Fibroblast of lung (primary cell): ENCODE measurements at regions not wholly inside any gene's neighbourhood (a gene's known extent, or its start where the extent isn't known, plus 50 kb on each side); places are given as distances from the start of the nearest gene placed in this dataset.

Source experiments
- DNase-seq, 2 donors: peaks; one replicate each; pipeline versions ENCODE4 v3.0.0 to v3.0.0-alpha.2; 2010; ENCODE audit warnings: low read depth in 2 of 2
- H2AFZ ChIP-seq: 2 replicates; pipeline ENCODE4 v1.5.1; 2012; ENCODE audit warnings: low read length, control low read depth, inconsistent platforms
- H3K27ac ChIP-seq: 2 replicates; pipeline ENCODE4 v1.5.1; 2011; ENCODE audit warnings: low read length, control low read depth; ENCODE audit not compliant: insufficient read depth
- H3K27me3 ChIP-seq: 2 replicates; pipeline ENCODE4 v1.5.1; 2011; ENCODE audit warnings: mild to moderate bottlenecking, low read length; ENCODE audit not compliant: control insufficient read depth, insufficient read depth
- H3K36me3 ChIP-seq: 2 replicates; pipeline ENCODE4 v1.5.1; 2011; ENCODE audit warnings: low read length; ENCODE audit not compliant: control insufficient read depth, insufficient read depth
- H3K4me1 ChIP-seq: 2 replicates; pipeline ENCODE4 v1.5.1; 2011; ENCODE audit warnings: low read length; ENCODE audit not compliant: control insufficient read depth, insufficient read depth; ENCODE audit errors: extremely low read depth
- H3K4me2 ChIP-seq: 2 replicates; pipeline ENCODE4 v1.5.1; 2011; ENCODE audit warnings: low read length, control low read depth; ENCODE audit not compliant: insufficient read depth; ENCODE audit errors: extremely low read depth
- H3K4me3 ChIP-seq, 4 experiments: fragments of 200-600 bp in 1 of 4; sonication (generic) in 1 of 4; replicated peaks in 1 of 4; 2 replicates each; pipeline ENCODE4 v1.5.1; 2011 to 2016; ENCODE audit warnings: low read length in 4 of 4, low read depth in 3 of 4, mild to moderate bottlenecking in 3 of 4, control low read depth in 2 of 4, inconsistent platforms in 1 of 4, mixed read lengths in 1 of 4; ENCODE audit not compliant: insufficient read depth in 1 of 4; ENCODE audit errors: control extremely low read depth in 1 of 4
- H3K79me2 ChIP-seq: 2 replicates; pipeline ENCODE4 v1.5.1; 2012; ENCODE audit warnings: mild to moderate bottlenecking, low read length, inconsistent platforms; ENCODE audit not compliant: control insufficient read depth, insufficient read depth
- H3K9ac ChIP-seq: 2 replicates; pipeline ENCODE4 v1.5.1; 2011; ENCODE audit warnings: mild to moderate bottlenecking, low read length, control low read depth; ENCODE audit not compliant: insufficient read depth
- H3K9me3 ChIP-seq: 2 replicates; pipeline ENCODE4 v1.5.1; 2012; ENCODE audit warnings: low read depth, low read length; ENCODE audit not compliant: control insufficient read depth, insufficient read depth
- H4K20me1 ChIP-seq: 2 replicates; pipeline ENCODE4 v1.5.1; 2011; ENCODE audit warnings: low read length; ENCODE audit not compliant: control insufficient read depth, insufficient read depth; ENCODE audit errors: extremely low read depth
- EZH2 ChIP-seq: IDR thresholded peaks from 2 replicates; pipeline ENCODE4 v1.5.1; 2012; ENCODE audit warnings: low read length, control low read depth, mild to moderate bottlenecking; ENCODE audit errors: missing control alignments
- TF ChIP-seq, protein P1 (sequence below), 2 donors: IDR thresholded peaks in 1 of 2; conservative IDR thresholded peaks in 1 of 2; 1 replicate in 1 of 2; 2 replicates in 1 of 2; pipeline ENCODE4 v1.5.1; 2011 to 2012; ENCODE audit warnings: low read length in 2 of 2, control low read depth in 1 of 2, inconsistent platforms in 1 of 2, low read depth in 1 of 2, mild to moderate bottlenecking in 1 of 2

DNA sequence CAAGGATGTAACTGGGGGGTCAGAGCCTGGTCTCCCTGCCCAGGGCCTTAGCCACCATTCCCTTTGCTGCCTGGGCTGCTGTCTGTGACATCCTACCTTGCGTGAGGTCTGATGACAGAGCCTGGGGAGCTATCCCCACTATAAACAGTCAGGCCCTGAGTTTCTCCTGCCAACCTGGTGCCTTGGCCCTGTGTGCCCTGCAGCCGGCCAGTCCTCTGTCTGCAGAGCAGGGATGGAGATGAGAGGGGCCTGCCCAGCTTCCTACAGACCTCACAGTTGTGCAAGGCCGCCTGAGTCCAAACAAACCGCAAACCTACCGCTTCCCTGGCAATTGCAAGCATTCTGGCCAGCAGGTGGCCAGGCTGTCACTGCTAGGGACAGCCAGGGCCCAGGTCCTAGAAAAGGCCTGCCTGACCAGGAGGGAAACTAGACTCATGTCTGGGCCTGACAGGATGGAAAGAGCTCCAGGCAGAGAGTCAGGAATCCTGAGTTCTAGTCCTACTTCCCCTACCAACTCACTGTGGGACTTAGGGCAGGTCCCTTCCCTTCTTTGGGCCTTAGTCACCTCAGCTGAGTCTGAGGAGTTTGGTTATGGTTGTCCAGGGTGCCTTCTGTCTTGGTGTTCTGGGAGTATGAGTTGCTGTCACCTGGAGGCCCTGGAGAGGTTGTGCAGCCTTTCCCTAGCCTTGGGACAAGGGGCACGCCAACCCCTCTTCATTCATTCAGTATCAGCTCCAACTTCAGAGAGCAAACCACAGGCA, 86.2 kb downstream of the VEGFA start:
- Histone ChIP-seq H4K20me1 (no peaks in the 10 kb centered on the region), H3K4me3 (no peak overlapping the region), H3K79me2 (no peaks in the 10 kb centered on the region), H3K27me3 (peaks cover 1% of the 10 kb centered on the region), H3K9me3 (no peaks in the 10 kb centered on the region), H2AFZ (no peak overlapping the region), H3K9ac (no peak overlapping the region), H3K27ac (no peak overlapping the region), H3K36me3 (no peaks in the 10 kb centered on the region), H3K4me2 (no peak overlapping the region), H3K4me1 (no peaks in the 10 kb centered on the region)
- peak; percentile 28 to 42 for DNase-seq
- TF ChIP-seq, protein P1, sequence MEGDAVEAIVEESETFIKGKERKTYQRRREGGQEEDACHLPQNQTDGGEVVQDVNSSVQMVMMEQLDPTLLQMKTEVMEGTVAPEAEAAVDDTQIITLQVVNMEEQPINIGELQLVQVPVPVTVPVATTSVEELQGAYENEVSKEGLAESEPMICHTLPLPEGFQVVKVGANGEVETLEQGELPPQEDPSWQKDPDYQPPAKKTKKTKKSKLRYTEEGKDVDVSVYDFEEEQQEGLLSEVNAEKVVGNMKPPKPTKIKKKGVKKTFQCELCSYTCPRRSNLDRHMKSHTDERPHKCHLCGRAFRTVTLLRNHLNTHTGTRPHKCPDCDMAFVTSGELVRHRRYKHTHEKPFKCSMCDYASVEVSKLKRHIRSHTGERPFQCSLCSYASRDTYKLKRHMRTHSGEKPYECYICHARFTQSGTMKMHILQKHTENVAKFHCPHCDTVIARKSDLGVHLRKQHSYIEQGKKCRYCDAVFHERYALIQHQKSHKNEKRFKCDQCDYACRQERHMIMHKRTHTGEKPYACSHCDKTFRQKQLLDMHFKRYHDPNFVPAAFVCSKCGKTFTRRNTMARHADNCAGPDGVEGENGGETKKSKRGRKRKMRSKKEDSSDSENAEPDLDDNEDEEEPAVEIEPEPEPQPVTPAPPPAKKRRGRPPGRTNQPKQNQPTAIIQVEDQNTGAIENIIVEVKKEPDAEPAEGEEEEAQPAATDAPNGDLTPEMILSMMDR (conservative IDR thresholded peaks at IDR 0.05 in 1 of 2, IDR thresholded peaks at IDR 0.05 in 1 of 2; ENCODE audit: low read depth in 1 of 2, low read length in 2 of 2), result peak in 1 of 2 donors; percentile 35
- no peak for TF ChIP-seq EZH2

DNA sequence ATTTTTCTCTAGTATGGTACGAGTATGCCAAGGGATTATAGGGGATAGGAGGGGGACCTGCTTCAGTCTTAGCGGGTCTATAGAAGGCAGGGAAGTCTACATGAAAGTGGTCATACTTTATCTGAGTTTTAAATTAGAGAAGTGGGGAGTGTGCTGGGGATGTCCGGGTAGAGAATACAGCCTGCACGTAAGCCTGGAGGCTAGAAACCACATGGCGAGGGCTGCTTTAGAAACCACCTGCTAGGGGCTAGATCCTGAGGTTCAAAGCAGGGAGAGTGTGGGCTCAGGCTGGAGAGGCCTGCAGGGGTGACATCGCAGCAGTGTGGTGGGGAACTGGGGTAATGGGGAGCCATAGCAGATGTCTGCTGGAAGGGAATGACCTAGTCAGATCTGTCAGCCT, 85.2 kb downstream of the VEGFA start:
- H3K36me3 ChIP-seq, result no peaks in the 10 kb centered on the region
- no peaks in the 10 kb centered on the region for H3K9me3 ChIP-seq
- H4K20me1 ChIP-seq, result no peaks in the 10 kb centered on the region
- no peak overlapping the region for H2AFZ ChIP-seq
- H3K4me2 ChIP-seq, result no peak overlapping the region
- H3K27me3 ChIP-seq, result no peaks in the 10 kb centered on the region
- no peak for TF ChIP-seq EZH2
- TF ChIP-seq, protein P1 (conservative IDR thresholded peaks at IDR 0.05 in 1 of 2, IDR thresholded peaks at IDR 0.05 in 1 of 2; ENCODE audit: low read depth in 1 of 2, low read length in 2 of 2), result no peak
- no peaks in the 10 kb centered on the region for H3K79me2 ChIP-seq
- no peak overlapping the region for H3K9ac ChIP-seq
- no peak for DNase-seq
- H3K27ac ChIP-seq, result no peak overlapping the region
- H3K4me1 ChIP-seq, result no peaks in the 10 kb centered on the region
- H3K4me3 ChIP-seq, result no peak overlapping the region

DNA sequence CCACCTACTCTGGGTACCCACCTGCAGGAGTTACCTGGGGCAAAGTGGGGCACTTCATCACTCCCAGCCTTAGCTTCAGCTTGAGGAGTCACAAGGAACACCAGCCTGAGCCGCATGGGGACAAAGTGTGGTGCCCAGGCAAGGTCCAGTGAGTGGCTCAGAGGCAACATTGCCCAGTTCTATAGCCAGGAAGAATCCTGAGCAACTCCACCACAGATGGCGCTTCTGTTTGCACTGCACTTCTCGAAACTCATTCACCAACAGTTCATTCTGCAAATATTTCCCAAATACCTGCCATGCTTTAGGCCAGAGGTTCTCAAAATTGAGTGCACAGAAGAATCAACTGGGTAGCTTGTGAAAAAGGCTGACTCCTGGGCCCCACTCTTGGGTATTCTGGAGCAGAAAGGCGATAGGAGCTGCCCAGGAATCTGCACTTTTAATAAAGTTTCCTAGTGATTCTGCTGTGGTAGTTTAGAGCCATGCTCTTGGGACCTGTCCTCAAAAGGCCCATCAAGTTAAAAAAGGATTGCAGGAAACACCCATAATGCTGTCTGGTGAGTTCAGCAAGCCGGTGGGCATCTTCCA, 83.1 kb downstream of the VEGFA start:
- no peaks in the 10 kb centered on the region for H3K4me1 ChIP-seq
- TF ChIP-seq, protein P1 (conservative IDR thresholded peaks at IDR 0.05 in 1 of 2, IDR thresholded peaks at IDR 0.05 in 1 of 2; ENCODE audit: low read depth in 1 of 2, low read length in 2 of 2), result no peak
- no peak for TF ChIP-seq EZH2
- no peak overlapping the region for H2AFZ ChIP-seq
- no peak overlapping the region for H3K9ac ChIP-seq
- no peak overlapping the region for H3K4me2 ChIP-seq
- no peaks in the 10 kb centered on the region for H4K20me1 ChIP-seq
- no peaks in the 10 kb centered on the region for H3K36me3 ChIP-seq
- H3K27ac ChIP-seq, result no peak overlapping the region
- DNase-seq, result peak in 1 of 2 donors; percentile 41
- no peaks in the 10 kb centered on the region for H3K9me3 ChIP-seq
- peaks cover 2% of the 10 kb centered on the region for H3K27me3 ChIP-seq
- H3K79me2 ChIP-seq, result no peaks in the 10 kb centered on the region
- H3K4me3 ChIP-seq, result no peak overlapping the region
